K562 (cell line): ENCODE measurements at regions not wholly inside any gene's neighbourhood (a gene's known extent, or its start where the extent isn't known, plus 50 kb on each side); places are given as distances from the start of the nearest gene placed in this dataset.

Experiments used
- EGR1 ChIP-seq: fragments of 450-650 bp; conservative IDR thresholded peaks from 2 replicates; pipeline ENCODE4 v1.6.1; 2017; ENCODE audit warnings: mild to moderate bottlenecking
- JUNB ChIP-seq: fragments of 450-650 bp; formaldehyde crosslinking; conservative IDR thresholded peaks from 2 replicates; pipeline ENCODE4 v1.4.0; 2020; ENCODE audit warnings: mild to moderate bottlenecking
- KLF16 ChIP-seq: IDR thresholded peaks from 2 replicates; pipeline ENCODE4 v1.6.1; 2016; ENCODE audit warnings: antibody characterized with exemption
- SMARCC2 ChIP-seq: fragments of 450-650 bp; IDR thresholded peaks from 2 replicates; pipeline ENCODE4 v1.6.1; 2017; ENCODE audit warnings: antibody characterized with exemption, moderate library complexity, mild to moderate bottlenecking, low read depth
- SMC3 ChIP-seq: conservative IDR thresholded peaks from 2 replicates; pipeline ENCODE4 v1.6.1; 2011; ENCODE audit warnings: low read depth, low read length, improper control_type of control experiment; ENCODE audit not compliant: insufficient read depth
- TAF1 ChIP-seq: IDR thresholded peaks from 2 replicates; pipeline ENCODE4 v1.6.1; 2011; ENCODE audit warnings: mild to moderate bottlenecking, low read length, moderate library complexity; ENCODE audit not compliant: insufficient read depth, control insufficient read depth, severe bottlenecking; ENCODE audit errors: extremely low read depth
- ZBTB7A ChIP-seq: IDR thresholded peaks from 2 replicates; pipeline ENCODE4 v1.6.1; 2011; ENCODE audit warnings: low read depth, mild to moderate bottlenecking, low read length, moderate library complexity, borderline replicate concordance; ENCODE audit not compliant: control insufficient read depth

DNA sequence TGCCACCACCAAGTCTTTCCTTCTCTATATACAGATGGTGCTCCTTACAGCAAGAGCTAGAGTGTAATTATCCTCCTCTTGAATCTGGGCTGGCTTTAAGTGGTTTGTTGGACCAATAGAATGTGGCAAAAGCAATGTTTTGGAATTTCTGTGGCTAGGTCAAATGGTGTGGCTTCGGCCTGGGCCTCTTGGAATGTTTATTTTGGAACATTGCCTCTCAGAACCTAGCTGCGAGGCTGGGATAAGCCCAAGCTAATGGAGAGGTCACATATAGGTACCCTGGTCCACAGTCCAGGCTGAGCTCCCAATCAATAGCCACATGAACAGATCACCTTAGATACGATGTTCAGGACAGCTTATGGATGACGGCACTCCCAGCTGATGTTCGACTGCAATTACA is 556.7 kb downstream of the TYW1 start:
- TF ChIP-seq JUNB (no peak), SMC3 (no peak), SMARCC2 (no peak), EGR1 (no peak), KLF16 (no peak), TAF1 (no peak), ZBTB7A (no peak)
